Activated CD8-positive, alpha-beta memory T cell treated with anti-CD3 and anti-CD28 coated beads, Interleukin-2, amount 10 ng/mL, durations not matched to agents 7 days and 5 days (primary cell): ENCODE measurements at regions not wholly inside any gene's neighbourhood (a gene's known extent, or its start where the extent isn't known, plus 50 kb on each side); places are given as distances from the start of the nearest gene placed in this dataset.

Experiments
- ATAC-seq: fragments of 150-1000 bp; cut with Tn5 transposase; one replicate; pipeline ENCODE4 v1.10.0; 2021; ENCODE audit warnings: moderate library complexity
- CTCF ChIA-PET: fragments of 350-600 bp; sonication (Branson Sonifier 250); formaldehyde crosslinking; loops from one replicate; lab custom pipeline; 2021; ENCODE audit warnings: antibody characterized with exemption; lab: Charles Lee
- DNase-seq: peaks from one replicate; pipeline ENCODE4 v3.0.0-alpha.2; 2020
- H3K27ac Mint-ChIP-seq: one replicate; pipeline ENCODE4 v1.8.0; 2021; ENCODE audit warnings: mild to moderate bottlenecking, mixed read lengths
- H3K27me3 Mint-ChIP-seq: one replicate; pipeline ENCODE4 v1.8.0; 2021; ENCODE audit warnings: mixed read lengths
- H3K36me3 Mint-ChIP-seq: one replicate; pipeline ENCODE4 v1.8.0; 2021; ENCODE audit warnings: mild to moderate bottlenecking, mixed read lengths
- H3K4me1 Mint-ChIP-seq: one replicate; pipeline ENCODE4 v1.8.0; 2021; ENCODE audit warnings: mixed read lengths
- H3K4me3 Mint-ChIP-seq: one replicate; pipeline ENCODE4 v1.8.0; 2021; ENCODE audit warnings: mild to moderate bottlenecking, moderate library complexity, mixed read lengths
- H3K9me3 Mint-ChIP-seq: one replicate; pipeline ENCODE4 v1.8.0; 2022; ENCODE audit warnings: low read depth, mixed read lengths

DNA sequence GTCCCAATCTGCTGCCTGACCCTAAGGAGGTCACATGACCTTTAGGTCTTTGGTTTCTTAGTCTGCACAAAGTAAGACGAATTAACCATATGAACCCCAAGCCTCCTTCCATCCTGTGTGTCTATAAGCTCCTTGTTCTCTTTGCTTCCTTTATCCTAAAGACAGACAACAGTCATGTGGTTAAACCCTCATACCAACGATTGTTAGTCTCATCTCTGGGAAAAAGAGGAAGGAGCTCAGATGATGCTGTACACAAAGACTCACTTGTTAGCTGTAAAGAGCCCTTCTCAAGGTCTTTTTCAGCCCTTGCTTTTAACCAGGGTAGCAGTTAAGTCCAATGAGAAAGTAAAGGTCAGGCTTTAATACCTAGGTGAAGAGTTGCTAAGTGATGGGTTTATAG lies 443.7 kb downstream of the TNS1 start:
- no peaks in the 10 kb centered on the region for H3K4me1 Mint-ChIP-seq
- no peak overlapping the region for H3K27ac Mint-ChIP-seq
- DNase-seq, result no peak
- H3K27me3 Mint-ChIP-seq, result no peaks in the 10 kb centered on the region
- CTCF ChIA-PET, result no interaction called here
- peaks cover 2% of the 10 kb centered on the region for H3K9me3 Mint-ChIP-seq
- ATAC-seq, result no peak
- H3K4me3 Mint-ChIP-seq, result no peak overlapping the region
- no peaks in the 10 kb centered on the region for H3K36me3 Mint-ChIP-seq

DNA sequence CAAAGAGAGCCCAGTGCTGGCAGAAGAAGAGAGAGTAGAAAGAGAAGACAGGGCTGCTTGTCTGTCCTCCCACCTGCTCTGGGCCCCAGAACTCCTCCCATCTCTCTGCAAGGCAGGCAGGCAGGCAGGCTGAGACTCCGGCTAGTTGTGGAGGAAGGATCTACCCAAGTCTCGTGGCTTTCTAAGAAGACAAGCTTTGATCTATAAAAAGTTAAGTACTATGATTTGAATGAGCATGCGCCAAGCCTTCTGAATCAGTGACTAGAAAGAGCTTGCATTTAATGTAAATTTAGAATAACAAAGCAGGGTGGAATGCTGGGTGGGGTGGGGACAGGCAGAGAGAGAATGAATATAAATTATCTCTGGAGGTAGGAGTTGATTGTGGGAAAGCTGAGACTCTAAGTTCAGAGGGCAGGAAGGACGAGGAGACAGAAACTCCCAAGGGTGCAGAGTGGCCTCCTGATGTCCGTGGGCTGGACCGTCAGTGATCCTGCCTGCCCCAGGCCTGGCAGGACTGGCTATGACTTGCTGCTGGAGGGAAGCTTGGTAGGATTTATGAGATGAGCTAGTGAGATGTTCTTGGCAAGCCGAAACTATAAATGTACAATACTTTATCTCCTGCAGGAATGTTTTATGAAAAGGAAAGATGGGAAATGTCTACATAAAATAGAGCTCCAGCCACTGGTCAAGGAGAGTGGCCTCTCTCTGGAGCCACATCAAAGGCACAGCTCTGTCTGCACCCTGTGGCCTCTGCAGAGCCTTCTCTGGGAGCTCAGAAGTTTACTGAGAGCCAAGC lies 447.5 kb downstream of the TNS1 start:
- H3K27me3 Mint-ChIP-seq, result no peaks in the 10 kb centered on the region
- no peak for ATAC-seq

DNA sequence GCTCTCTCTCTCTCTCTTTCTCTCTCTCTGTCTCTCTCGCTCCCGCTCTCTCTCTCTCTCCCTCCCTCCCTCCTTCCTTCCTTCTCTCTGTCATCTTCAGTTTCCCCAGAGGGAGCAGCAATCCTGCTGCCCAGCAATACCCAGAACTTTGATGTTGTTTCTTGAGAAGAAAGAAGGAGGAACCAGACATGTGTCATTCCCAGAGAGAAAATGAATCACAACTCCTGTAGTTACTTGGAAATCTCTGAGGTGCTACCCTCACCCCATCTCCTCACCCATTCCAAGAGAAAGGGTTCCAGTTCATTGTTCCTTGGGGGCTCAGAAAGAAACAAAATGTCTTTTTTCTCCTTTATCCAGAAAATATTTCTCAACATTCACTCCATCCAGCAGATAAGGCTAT lies 449.1 kb downstream of the TNS1 start:
- no peaks in the 10 kb centered on the region for H3K4me1 Mint-ChIP-seq
- H3K36me3 Mint-ChIP-seq, result no peaks in the 10 kb centered on the region
- ATAC-seq (no peak), DNase-seq (no peak)
- no peak overlapping the region for H3K4me3 Mint-ChIP-seq
- H3K27me3 Mint-ChIP-seq, result no peaks in the 10 kb centered on the region
- no peak overlapping the region for H3K27ac Mint-ChIP-seq
- H3K9me3 Mint-ChIP-seq, result no peaks in the 10 kb centered on the region
- CTCF ChIA-PET, result no interaction called here

More for the DNA sequence above, 447.5 kb downstream of the TNS1 start:
- CTCF ChIA-PET, result no interaction called here
- no peak for DNase-seq
- H3K9me3 Mint-ChIP-seq, result no peaks in the 10 kb centered on the region
- H3K36me3 Mint-ChIP-seq, result no peaks in the 10 kb centered on the region
- no peaks in the 10 kb centered on the region for H3K4me1 Mint-ChIP-seq
- H3K4me3 Mint-ChIP-seq, result no peak overlapping the region
- no peak overlapping the region for H3K27ac Mint-ChIP-seq

DNA sequence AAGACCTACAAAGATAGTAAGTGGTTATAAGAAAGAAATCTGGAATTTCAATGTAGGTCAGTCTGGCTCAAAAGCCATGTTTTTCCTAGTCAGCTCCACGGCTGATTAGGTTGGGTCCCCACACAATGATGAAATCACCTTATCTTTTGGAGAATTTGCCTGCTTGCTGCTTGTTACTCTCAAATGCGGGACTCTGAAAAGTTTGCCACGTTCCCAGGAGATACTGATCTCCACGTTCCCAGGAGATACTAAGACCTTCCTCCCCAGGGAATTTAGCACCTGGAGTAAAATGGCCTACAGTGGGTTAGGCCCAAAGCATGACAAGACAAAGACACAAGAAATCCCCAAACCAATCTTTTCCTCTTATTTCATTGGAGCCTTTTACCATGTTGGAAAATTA lies 449.6 kb downstream of the TNS1 start:
- CTCF ChIA-PET, result no interaction called here
- Mint-ChIP-seq H3K4me3 (no peak overlapping the region), H3K27ac (no peak overlapping the region), H3K9me3 (no peaks in the 10 kb centered on the region), H3K4me1 (no peaks in the 10 kb centered on the region), H3K27me3 (no peaks in the 10 kb centered on the region), H3K36me3 (no peaks in the 10 kb centered on the region)
- no peak for ATAC-seq
- no peak for DNase-seq

GRCh38 chr2:217552081-217552480 lies 450.7 kb downstream of the TNS1 start:
- ATAC-seq, result no peak
- CTCF ChIA-PET, result no interaction called here
- Mint-ChIP-seq H3K27ac (no peak overlapping the region), H3K27me3 (peaks cover under 1% of the 10 kb centered on the region), H3K4me1 (no peaks in the 10 kb centered on the region), H3K4me3 (no peak overlapping the region), H3K36me3 (no peaks in the 10 kb centered on the region), H3K9me3 (no peaks in the 10 kb centered on the region)
- no peak for DNase-seq

GRCh38 chr2:217551252-217551899 lies 451.4 kb downstream of the TNS1 start:
- no peak for ATAC-seq
- no peak overlapping the region for H3K4me3 Mint-ChIP-seq
- no peaks in the 10 kb centered on the region for H3K36me3 Mint-ChIP-seq
- no peak overlapping the region for H3K27ac Mint-ChIP-seq
- peaks cover 3% of the 10 kb centered on the region for H3K27me3 Mint-ChIP-seq
- no peak for DNase-seq
- no peaks in the 10 kb centered on the region for H3K4me1 Mint-ChIP-seq
- CTCF ChIA-PET, result no interaction called here
- no peaks in the 10 kb centered on the region for H3K9me3 Mint-ChIP-seq

DNA sequence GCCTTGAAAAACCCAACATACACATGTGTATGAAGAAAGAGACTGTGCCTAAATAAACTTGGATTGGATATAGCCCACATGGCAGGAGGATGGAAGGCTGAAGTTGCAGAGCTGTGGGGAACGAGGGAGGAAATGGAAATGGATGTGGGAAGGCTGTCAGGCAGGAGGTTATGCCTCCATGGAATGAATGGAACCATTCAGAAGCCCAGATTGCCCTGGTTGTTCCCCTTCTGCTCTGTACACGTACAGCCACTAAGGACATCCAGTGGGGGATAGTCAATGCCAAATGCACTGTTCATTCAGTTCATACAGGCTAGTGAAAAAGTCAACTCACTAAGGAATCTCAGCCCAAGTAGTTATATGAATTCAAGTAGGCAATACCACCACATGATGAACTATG lies 463.7 kb downstream of the TNS1 start:
- no peaks in the 10 kb centered on the region for H3K4me1 Mint-ChIP-seq
- no peak overlapping the region for H3K27ac Mint-ChIP-seq
- H3K27me3 Mint-ChIP-seq, result no peaks in the 10 kb centered on the region
- no peaks in the 10 kb centered on the region for H3K36me3 Mint-ChIP-seq
- no peak overlapping the region for H3K4me3 Mint-ChIP-seq
- H3K9me3 Mint-ChIP-seq, result no peaks in the 10 kb centered on the region
- DNase-seq, result no peak
- CTCF ChIA-PET, result no interaction called here
- no peak for ATAC-seq

DNA sequence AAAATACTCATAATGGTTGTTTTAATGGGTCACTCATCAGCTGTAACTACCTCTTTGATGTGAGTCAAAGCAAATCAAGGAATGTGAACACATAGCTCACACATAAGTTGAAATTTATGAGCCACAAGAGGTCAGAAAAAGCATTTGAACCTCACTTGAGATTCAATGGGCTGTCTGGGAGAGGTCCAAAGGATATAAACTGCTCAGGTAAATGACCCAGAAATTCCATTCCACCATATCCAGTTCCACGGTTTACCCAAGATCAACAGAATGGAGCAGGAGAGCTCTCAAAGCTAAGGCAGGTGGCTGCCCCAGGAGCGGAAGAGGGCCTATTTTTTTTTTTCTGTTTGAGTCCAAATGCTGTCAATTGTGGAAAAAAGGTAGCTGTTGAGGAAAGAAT lies 464.1 kb downstream of the TNS1 start:
- ATAC-seq (no peak), DNase-seq (no peak)
- CTCF ChIA-PET, result no interaction called here
- no peak overlapping the region for H3K4me3 Mint-ChIP-seq
- no peak overlapping the region for H3K27ac Mint-ChIP-seq
- no peaks in the 10 kb centered on the region for H3K4me1 Mint-ChIP-seq
- H3K27me3 Mint-ChIP-seq, result no peaks in the 10 kb centered on the region
- H3K36me3 Mint-ChIP-seq, result no peaks in the 10 kb centered on the region
- no peaks in the 10 kb centered on the region for H3K9me3 Mint-ChIP-seq

GRCh38 chr2:217535957-217536708 lies 466.7 kb downstream of the TNS1 start:
- no peaks in the 10 kb centered on the region for H3K36me3 Mint-ChIP-seq
- no peaks in the 10 kb centered on the region for H3K27me3 Mint-ChIP-seq
- ATAC-seq (no peak), DNase-seq (no peak)
- H3K4me1 Mint-ChIP-seq, result no peaks in the 10 kb centered on the region
- no peak overlapping the region for H3K4me3 Mint-ChIP-seq
- CTCF ChIA-PET, result no interaction called here
- H3K27ac Mint-ChIP-seq, result no peak overlapping the region
- peaks cover 3% of the 10 kb centered on the region for H3K9me3 Mint-ChIP-seq

DNA sequence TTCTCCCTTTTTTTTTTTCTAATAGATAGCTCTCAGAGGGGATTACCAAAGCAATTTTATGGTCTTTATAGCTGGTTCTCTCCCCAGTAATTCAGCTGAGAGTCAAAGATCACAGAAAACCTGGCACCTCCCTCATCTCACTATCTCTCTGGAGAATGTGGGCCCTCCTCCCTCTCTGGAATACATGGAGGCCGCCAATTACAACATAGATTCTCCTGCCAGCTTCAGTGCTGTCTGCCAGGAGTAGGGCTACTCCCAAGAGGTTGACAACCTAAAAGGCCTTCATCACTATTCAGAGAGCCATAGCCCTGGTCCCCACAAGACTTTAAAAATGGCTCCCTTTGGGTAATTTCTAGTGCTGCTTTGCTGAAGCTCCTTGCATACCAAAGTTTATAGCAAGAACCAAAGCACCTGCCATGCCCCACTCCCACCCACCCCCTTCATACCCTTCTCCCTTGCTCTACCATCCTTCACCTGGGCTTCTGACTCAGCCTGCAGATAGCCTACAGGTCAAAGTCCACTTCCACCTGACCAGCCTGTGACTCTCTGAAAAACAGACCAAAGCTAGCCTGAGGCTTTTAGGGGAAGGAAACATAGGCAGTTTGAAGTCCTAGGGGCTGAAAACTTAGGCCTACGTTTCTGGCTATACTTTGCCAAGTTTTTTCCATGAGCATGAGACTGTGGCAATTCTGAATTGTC lies 472.3 kb downstream of the TNS1 start:
- Mint-ChIP-seq H3K4me1 (no peaks in the 10 kb centered on the region), H3K36me3 (no peaks in the 10 kb centered on the region), H3K4me3 (no peak overlapping the region), H3K9me3 (peaks cover 3% of the 10 kb centered on the region), H3K27me3 (no peaks in the 10 kb centered on the region), H3K27ac (no peak overlapping the region)
- DNase-seq, result no peak
- ATAC-seq, result no peak
- CTCF ChIA-PET, result no interaction called here

DNA sequence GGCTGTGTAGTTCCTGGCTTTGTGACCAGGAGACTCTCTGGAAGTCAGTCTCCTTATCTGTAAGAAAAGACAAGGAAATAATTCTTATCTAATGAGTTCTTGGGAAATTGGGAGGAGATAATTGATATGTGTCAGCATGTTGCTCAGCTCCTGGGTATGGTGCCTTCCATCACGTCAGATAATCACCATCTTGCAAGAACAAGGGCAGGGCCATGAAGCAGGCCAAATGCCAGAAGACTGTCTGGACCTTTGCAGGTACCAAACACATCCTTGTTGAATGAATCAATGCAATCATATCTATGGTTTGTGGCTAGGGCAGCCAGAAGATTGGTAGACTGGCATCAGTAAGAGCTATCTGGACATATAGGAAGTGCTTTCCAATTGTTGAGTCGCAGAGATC lies 473.5 kb downstream of the TNS1 start:
- H3K9me3 Mint-ChIP-seq, result peaks cover 3% of the 10 kb centered on the region
- H3K27ac Mint-ChIP-seq, result no peak overlapping the region
- ATAC-seq (no peak), DNase-seq (no peak)
- H3K27me3 Mint-ChIP-seq, result no peaks in the 10 kb centered on the region
- H3K4me1 Mint-ChIP-seq, result no peaks in the 10 kb centered on the region
- no peak overlapping the region for H3K4me3 Mint-ChIP-seq
- CTCF ChIA-PET, result no interaction called here
- H3K36me3 Mint-ChIP-seq, result no peaks in the 10 kb centered on the region

- H3K4me1 Mint-ChIP-seq, result no peaks in the 10 kb centered on the region
- H3K36me3 Mint-ChIP-seq, result no peaks in the 10 kb centered on the region
- no peak overlapping the region for H3K27ac Mint-ChIP-seq
- CTCF ChIA-PET, result no interaction called here
- DNase-seq, result no peak
- no peaks in the 10 kb centered on the region for H3K27me3 Mint-ChIP-seq
- no peak overlapping the region for H3K4me3 Mint-ChIP-seq
- ATAC-seq, result no peak
- no peaks in the 10 kb centered on the region for H3K9me3 Mint-ChIP-seq
Measured at GRCh38 chr2:217527590-217528202, 475.1 kb downstream of the TNS1 start.

- ATAC-seq (no peak), DNase-seq (no peak)
- Mint-ChIP-seq H3K4me1 (no peaks in the 10 kb centered on the region), H3K36me3 (no peaks in the 10 kb centered on the region), H3K27me3 (no peaks in the 10 kb centered on the region), H3K4me3 (no peak overlapping the region), H3K9me3 (no peaks in the 10 kb centered on the region), H3K27ac (no peak overlapping the region)
- CTCF ChIA-PET, result no interaction called here
Measured at GRCh38 chr2:217525076-217525475, 477.7 kb downstream of the TNS1 start.
